ENCODE measurements at regions not wholly inside any gene's neighbourhood (a gene's known extent, or its start where the extent isn't known, plus 50 kb on each side); places are given as distances from the start of the nearest gene placed in this dataset.

- no peak for TF ChIP-seq EZH2phosphoT487 (IDR thresholded peaks at IDR 0.05; ENCODE audit: insufficient read depth, low read depth)
- no peak for TF ChIP-seq EZH2 (IDR thresholded peaks at IDR 0.05; ENCODE audit: insufficient read depth, poor library complexity, severe bottlenecking)
Observed at GRCh38 chr1:222987674-222988076, 155.4 kb downstream of the TLR5 start.
